ENCODE measurements at regions not wholly inside any gene's neighbourhood (a gene's known extent, or its start where the extent isn't known, plus 50 kb on each side); places are given as distances from the start of the nearest gene placed in this dataset.
"Not testable (repeated sequence)": the region's sequence is repeated elsewhere in the genome, so short reads cannot be mapped to it uniquely, and the experiment has no call there.

DNA sequence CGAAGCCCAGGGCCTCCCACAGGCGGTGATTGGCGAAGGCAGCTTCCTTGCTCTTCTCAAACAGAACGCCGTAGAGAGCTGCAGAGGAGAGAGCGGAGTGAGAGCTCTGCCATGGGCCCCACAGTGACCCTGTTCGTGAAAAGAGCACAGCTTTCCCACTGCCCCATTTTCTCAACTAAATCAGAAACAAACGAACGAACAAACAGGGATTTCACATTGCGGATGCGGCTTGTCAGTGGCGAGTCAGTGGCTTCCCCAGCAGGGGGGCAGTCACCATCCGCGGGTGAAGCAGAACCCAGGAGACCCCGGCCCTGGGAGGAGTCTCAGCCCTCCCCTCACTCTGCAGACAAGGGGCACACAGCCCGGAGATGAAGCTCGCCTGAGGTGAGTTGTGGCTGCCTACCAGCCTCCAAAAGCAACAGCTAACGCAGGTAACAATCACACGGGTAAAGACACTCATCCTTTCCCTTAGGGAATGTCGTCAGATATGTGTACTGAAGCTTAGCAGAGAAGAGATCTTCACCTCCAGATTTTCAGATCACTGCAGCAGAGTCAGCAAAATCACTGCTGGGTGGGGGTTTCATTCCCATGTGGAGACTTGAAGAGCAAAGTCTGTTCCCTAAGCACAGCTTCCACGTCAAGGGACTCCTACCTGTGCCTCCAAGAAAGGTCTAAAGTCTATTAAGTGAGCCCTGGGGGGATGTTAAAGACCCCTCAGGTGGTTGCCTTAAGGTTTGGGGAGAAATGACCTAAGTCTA, 51.2 kb upstream of the GPR31 start:
- no peak for DNase-seq

DNA sequence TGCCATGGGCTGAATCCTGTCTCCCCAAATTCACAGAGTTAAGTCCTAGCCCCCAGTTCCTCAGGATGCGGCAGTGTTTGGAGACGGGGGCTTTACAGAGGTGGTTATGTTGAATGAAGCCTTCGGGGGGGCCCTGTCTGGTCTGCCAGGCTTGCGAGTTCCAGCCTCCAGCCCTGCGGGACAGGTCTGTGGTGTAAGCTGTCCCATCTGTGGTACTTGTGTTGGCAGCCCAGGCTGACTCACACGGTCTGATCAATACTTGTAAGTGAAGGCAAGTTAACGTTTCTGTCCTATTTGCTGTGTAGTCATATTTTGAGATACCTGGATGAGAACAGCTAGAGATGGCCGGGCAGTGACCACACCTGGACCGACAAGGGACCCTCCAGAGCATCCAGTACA, 51.8 kb upstream of the GPR31 start:
- no peak for DNase-seq

DNA sequence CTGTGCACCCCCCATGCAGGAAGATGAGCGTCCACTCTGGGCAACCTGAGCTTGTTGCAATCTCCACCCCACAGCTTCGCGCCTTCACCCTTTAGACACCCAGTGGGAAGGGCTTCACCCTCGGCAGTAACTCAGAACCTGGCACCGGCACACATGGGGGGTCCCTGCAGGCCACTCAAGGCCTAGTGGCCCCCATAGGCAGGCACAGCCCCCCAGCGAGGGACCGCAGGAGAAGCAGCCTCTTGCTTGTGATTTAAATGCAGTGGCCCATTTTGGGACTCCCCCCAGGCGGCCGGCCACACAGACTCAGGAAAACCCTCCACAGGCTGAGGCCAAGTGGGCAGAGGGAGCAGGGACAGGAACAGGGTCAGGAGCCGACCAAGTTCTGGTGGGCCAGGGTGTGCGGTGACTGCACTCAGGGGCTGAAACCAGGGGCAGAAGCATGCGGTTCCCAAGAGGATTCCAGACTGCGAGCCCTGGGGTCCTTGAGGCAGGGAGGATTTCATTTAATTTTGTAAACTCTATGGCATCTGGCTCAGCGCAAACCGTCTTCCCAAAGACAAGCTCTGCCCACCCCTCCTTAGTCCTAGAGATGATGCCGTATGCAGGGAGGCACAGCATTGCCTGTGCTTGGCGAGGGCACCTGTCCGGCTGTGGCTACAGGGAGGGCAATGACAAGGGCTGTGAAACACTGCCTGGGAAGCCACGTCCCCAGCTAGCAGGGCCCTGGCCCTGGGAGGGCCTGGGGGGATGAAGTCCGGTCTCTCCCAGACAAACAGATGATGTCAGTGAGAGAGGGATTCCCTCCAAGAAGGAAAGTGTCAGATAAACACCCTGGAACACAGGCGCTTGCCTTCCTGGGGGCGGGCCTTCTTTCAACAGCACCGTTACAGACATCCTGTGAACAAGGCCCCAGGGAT, 52.9 kb upstream of the GPR31 start:
- DNase-seq = no peak

GRCh38 chr6:167211295-167211648, 53.5 kb upstream of the GPR31 start:
- no peak for DNase-seq

GRCh38 chr6:167211881-167212712, 54.3 kb upstream of the GPR31 start:
- DNase-seq = no peak

GRCh38 chr6:167212713-167213005, 54.9 kb upstream of the GPR31 start:
- DNase-seq = no peak

- peak in 7 of 14 donors; percentile 4 to 47 (median 15) for DNase-seq
Observed at GRCh38 chr6:167214206-167214605, 56.4 kb upstream of the GPR31 start.

DNA sequence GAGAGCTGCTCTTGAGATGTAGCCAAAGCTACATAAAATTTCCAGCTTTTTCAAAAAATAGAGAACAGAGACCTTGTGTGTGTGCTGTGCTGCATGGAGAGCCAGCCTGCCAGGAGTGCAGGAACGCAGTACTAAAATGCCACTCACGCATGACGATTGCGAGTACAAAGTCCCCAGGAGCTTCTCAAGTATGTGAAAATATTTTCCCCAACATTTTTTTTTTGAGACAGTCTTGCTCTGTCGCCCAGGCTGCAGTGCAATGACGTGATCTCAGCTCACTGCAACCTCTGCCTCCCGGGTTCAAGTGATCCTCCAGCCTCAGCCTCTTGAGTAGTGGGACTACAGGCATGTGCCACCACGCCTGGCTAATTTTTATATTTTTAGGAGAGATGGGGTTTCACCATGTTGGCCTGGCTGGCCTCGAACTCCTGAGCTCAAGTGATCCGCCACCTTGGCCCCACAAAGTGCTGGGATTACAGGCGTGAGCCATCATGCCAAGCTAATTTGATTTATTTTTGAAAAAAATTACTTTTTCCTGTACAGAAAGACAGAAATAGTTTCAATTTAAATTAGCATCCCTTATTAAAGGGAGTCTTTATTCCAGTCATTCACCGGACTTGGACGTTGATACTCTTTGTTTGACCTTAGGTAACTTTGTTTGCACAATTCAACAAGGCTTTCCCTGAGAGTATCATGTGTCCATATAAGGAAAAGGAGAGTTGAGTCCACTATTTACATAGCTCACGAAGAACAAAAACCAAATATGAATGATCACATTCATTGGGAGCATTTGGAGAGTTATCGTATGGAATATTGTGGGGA, 57.9 kb upstream of the GPR31 start:
- not testable (repeated sequence) for DNase-seq

DNA sequence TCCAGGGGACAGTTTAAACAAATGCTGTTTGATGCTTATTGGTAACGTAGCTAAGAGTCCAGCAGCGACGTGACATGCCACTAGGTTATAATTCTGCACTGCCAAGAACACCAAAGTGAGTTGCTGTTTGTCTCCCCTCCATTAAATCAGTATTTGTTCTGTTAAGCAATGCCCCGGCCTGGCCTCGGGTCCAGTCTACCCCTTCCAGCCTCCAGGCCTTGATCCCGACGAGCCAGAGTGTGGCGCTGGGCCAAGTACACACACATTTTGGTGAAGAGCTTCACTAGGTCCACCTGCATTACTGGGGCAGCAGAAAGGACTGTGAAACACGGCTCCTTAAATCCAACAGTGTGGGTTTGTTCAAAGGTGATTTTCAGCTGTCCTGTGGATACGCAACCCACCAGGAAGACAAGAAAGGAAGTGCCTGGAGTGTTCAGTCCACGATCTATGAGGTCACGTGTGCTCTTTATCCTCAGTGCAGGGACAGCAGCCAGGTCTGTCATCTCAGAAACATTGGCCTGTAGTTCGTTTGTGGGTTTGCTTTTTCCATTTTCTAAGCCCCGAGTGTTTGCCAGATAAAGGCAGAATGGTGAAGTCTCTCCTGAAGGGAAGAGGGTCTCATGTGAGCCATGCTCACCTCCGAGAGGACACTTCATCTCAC, 58.7 kb upstream of the GPR31 start:
- DNase-seq = not testable (repeated sequence)

GRCh38 chr6:167217073-167217472, 59.3 kb upstream of the GPR31 start:
- DNase-seq = not testable (repeated sequence)

DNA sequence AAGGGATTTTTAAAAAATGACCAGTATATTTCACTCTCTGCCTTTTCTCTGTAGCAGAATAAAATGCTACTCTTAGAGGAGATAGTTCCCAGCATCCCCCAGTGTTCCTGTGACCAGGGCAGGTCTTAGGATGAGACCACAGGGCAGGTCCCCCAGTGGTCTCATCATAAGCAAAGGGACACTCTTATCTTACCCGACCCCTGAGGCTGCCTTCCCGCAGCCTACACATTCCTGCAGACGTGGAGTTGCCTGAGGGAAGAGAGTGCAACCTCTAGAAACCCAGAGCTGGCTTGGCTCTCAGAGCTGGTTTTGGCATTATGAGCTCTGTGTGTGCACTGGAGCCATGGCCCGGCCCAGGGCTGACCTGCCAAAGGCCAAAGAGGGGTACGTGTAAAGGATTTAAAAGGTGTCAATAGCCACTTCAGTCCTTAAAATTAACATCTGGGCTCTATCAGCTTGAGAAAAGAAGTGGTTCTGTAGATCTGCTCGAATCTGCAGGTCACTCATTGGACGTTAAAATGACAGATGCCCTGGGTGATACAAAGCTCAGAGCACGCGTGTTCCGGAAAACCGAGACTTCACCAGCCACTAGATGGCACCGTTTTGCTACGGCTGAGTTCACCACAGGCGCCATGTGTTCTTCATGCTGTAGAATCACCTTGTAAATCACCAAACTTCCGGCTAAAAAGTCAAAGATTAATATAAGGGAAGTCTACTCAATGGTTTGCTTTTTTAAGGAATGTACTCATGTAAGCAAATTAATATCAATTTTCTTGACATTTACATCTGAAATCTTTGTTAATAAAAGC, 60.4 kb upstream of the GPR31 start:
- peak in 1 of 14 donors; percentile 13 for DNase-seq

DNA sequence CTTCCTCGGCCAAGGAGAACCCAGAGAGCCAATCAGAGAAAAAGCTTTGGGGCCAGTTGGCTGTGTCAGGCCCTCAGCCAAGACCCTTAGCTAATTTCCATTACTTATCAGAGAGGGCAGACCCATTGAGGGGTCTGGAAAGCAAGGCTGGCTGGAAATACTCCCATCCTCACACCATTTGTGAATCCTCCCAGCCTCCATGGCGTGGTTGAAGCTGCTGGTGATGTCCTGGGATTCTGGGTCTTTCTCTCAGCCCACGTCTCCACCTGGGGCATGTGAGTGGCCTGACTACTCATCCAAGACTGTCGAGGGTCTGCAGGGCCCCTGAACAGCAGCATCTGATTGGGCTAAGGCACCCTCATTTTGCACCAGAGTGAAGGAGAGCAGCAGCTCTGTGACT, 61.3 kb upstream of the GPR31 start:
- not testable (repeated sequence) for DNase-seq

- DNase-seq = peak in 1 of 14 donors; percentile 79
Observed at GRCh38 chr6:167219967-167220512, 62.3 kb upstream of the GPR31 start.

GRCh38 chr6:167221400-167222201, 63.8 kb upstream of the GPR31 start:
- DNase-seq = peak in 1 of 14 donors; percentile 64

DNA sequence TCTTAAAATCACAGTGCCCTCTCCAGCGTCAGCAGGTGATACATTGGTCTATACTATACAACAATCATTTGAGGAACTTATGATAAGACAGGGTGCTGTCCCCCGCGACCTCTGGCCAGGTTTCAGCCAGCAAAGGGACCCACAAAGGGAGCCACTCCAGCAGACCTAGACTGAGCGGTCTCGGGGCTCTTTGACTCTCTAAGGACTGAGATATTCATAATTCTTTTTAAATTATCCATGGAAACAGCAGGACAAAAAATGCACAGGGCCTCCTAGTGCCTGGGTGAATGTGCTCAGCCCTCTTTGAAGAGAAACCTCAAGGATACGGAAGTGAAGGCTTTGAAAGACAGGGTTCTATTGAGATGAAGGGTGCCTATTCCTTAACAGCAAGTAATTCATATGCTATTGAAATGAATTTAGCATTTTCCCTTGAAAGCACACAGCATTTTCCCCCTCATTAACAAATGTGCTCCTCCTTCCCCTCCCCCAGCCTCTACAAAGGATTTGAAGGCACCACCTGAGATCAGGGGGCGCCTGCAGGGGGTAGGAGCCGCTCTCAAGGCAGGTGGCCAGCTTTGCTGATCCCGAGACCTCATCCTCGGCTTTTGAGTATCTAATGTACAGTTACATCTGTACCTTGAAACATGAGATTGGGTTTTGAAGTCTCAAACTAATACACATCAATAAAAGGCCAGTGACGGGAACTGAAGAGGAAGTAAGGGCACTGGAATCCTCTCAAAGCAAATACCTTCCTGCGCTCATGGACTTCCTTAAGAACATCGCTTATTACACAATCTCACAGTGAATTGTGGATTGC, 65.3 kb upstream of the UNC93A start:
- DNase-seq = not testable (repeated sequence)

GRCh38 chr6:167226383-167226685, 64.8 kb upstream of the UNC93A start:
- DNase-seq = no peak

GRCh38 chr6:167226791-167227190, 64.3 kb upstream of the UNC93A start:
- no peak for DNase-seq

DNA sequence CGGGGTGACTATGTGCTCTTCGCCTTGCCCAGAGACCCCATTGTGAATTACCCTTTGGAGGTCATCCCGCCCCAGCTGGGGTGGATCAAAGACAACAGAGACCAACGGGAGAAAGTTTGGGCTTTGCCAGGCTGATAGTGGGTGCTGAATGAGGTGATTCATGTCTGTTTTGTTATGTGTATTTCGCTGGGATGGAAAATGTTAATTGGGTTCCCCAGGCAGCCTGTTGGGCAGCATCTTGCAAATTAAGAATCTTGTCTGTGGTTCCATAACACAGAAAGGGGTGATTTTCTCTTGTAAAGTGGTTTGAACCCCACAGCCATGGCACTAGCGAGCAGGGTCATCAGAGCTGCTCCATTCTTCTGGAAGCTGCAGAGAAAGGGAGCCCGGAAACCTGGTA, 63.1 kb upstream of the UNC93A start:
- DNase-seq = no peak

DNA sequence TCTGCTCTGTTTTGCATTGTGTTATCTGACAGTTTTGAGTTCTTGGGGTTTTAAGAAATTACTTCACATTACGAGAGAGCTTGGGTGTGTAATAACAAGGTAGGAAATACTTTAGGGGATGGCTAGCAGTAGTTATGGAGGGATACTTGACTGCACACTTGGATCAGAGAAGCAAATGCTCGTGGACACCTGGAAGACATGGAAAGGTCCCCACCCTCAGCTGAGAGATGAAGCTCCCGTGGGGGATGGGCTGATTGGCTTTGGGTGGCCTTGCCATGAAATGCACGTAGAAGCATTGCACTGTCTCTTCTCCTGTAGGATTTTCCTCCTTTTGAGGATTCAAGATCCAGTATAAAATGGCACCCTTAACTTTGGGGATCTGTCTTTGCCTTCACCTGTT, 61.5 kb upstream of the UNC93A start:
- no peak for DNase-seq
